SK-N-SH (cell line): ENCODE measurements at regions not wholly inside any gene's neighbourhood (a gene's known extent, or its start where the extent isn't known, plus 50 kb on each side); places are given as distances from the start of the nearest gene placed in this dataset.

Experiments used
- CTCF ChIA-PET: fragments of 300-600, 350-600 bp; formaldehyde crosslinking; extraction: SDS; loops from one replicate; lab custom pipeline; 2021; lab: Yijun Ruan, JAX
- POLR2A ChIA-PET: fragments of 350-600 bp; sonication (Branson Sonifier 250); formaldehyde crosslinking; extraction: SDS; loops from one replicate; lab custom pipeline; 2020; ENCODE audit warnings: antibody characterized with exemption, inconsistent platforms; lab: Yijun Ruan, JAX
- DNase-seq: peaks from one replicate; pipeline ENCODE4 v3.0.0; 2012
- H2AFZ ChIP-seq: fragments of 200-600 bp; sonication (generic); 2 replicates; pipeline ENCODE4 v1.8.1; 2016; ENCODE audit warnings: antibody characterized with exemption, mild to moderate bottlenecking, low read depth
- H3F3A ChIP-seq: fragments of 200-600 bp; sonication (generic); replicated peaks from 2 replicates; pipeline ENCODE3; 2016; ENCODE audit warnings: antibody characterized with exemption, mild to moderate bottlenecking; ENCODE audit not compliant: insufficient read depth
- H3K27ac ChIP-seq, 2 experiments: fragments of 200-500 bp in 1 of 2; fragments of 200-600 bp in 1 of 2; sonication (Bioruptor generic) in 1 of 2; sonication (generic), shearing (Covaris generic) in 1 of 2; 2 replicates each; pipeline versions ENCODE4 v1.5.1 to v1.6.1; 2014 to 2016; ENCODE audit warnings: low read depth in 2 of 2, inconsistent platforms in 1 of 2, low read length in 1 of 2, mild to moderate bottlenecking in 1 of 2, mixed read lengths in 1 of 2
- H3K27me3 ChIP-seq: fragments of 200-600 bp; sonication (generic), shearing (Covaris generic); 2 replicates; pipeline ENCODE4 v1.6.1; 2016; ENCODE audit warnings: mixed run types; ENCODE audit not compliant: insufficient read depth
- H3K36me3 ChIP-seq, 2 experiments: fragments of 200-500 bp in 1 of 2; fragments of 200-600 bp in 1 of 2; sonication (Bioruptor generic) in 1 of 2; sonication (generic) in 1 of 2; replicated peaks in 1 of 2; 2 replicates each; pipeline versions ENCODE3 to v1.5.1; 2014 to 2016; ENCODE audit warnings: low read length in 1 of 2, mild to moderate bottlenecking in 1 of 2; ENCODE audit not compliant: insufficient read depth in 2 of 2, control insufficient read depth in 1 of 2
- H3K4me1 ChIP-seq, 2 experiments: fragments of 200-500 bp in 1 of 2; fragments of 200-600 bp in 1 of 2; sonication (Bioruptor generic) in 1 of 2; sonication (generic), shearing (Covaris generic) in 1 of 2; 2 replicates each; pipeline versions ENCODE4 v1.5.1 to v1.6.1; 2014 to 2016; ENCODE audit warnings: low read depth in 1 of 2, low read length in 1 of 2, mixed run types in 1 of 2; ENCODE audit not compliant: insufficient read depth in 2 of 2, control insufficient read depth in 1 of 2
- H3K4me2 ChIP-seq: fragments of 200-600 bp; sonication (generic), shearing (Covaris generic); 2 replicates; pipeline ENCODE4 v1.6.1; 2017; ENCODE audit warnings: mixed run types
- H3K4me3 ChIP-seq, 2 experiments: fragments of 200-500 bp in 1 of 2; fragments of 200-600 bp in 1 of 2; sonication (Bioruptor generic) in 1 of 2; sonication (generic), shearing (Covaris generic) in 1 of 2; 2 replicates each; pipeline versions ENCODE4 v1.5.1 to v1.8.1; 2014 to 2016; ENCODE audit warnings: low read depth in 2 of 2, inconsistent platforms in 1 of 2, low read length in 1 of 2, mild to moderate bottlenecking in 1 of 2, mixed read lengths in 1 of 2, moderate library complexity in 1 of 2
- H3K79me2 ChIP-seq: fragments of 200-600 bp; sonication (generic); 2 replicates; pipeline ENCODE4 v1.8.1; 2017; ENCODE audit warnings: mild to moderate bottlenecking; ENCODE audit not compliant: insufficient read depth
- H3K9ac ChIP-seq: fragments of 200-600 bp; sonication (generic); 2 replicates; pipeline ENCODE4 v1.6.1; 2017; ENCODE audit warnings: mixed run types
- H3K9me2 ChIP-seq: fragments of 200-600 bp; sonication (generic); 2 replicates; pipeline ENCODE4 v1.6.1; 2017; ENCODE audit warnings: mixed run types
- H3K9me3 ChIP-seq: fragments of 200-600 bp; sonication (generic); 2 replicates; pipeline ENCODE4 v1.6.1; 2017; ENCODE audit warnings: mixed run types, mild to moderate bottlenecking, moderate library complexity
- H4K20me1 ChIP-seq: fragments of 200-600 bp; sonication (generic); 2 replicates; pipeline ENCODE4 v1.6.1; 2017; ENCODE audit warnings: mild to moderate bottlenecking, mixed run types; ENCODE audit not compliant: insufficient read depth
- FOXJ3 ChIP-seq: sonication (generic); formaldehyde crosslinking; IDR thresholded peaks from 2 replicates; pipeline ENCODE4 v1.5.1; 2020; ENCODE audit warnings: mild to moderate bottlenecking, missing genetic modification reagents
- RFX5 ChIP-seq: IDR thresholded peaks from 2 replicates; pipeline ENCODE4 v1.6.1; 2012; ENCODE audit warnings: mild to moderate bottlenecking, improper control_type of control experiment, low read length
- RXRA ChIP-seq: IDR thresholded peaks from 2 replicates; pipeline ENCODE4 v1.4.0; 2012; ENCODE audit warnings: low read depth, mild to moderate bottlenecking, borderline replicate concordance
- SMC3 ChIP-seq: IDR thresholded peaks from 2 replicates; pipeline ENCODE4 v1.6.1; 2012; ENCODE audit warnings: low read depth, low read length, improper control_type of control experiment
- WGBS: methylation state at CpG from one replicate; pipeline ENCODE4 v1.1.6; 2017; ENCODE audit warnings: low lambda C conversion rate; 5-methylcytosine and 5-hydroxymethylcytosine counted together
- TF ChIP-seq, protein P1 (sequence below): fragments of 150-350 bp; IDR thresholded peaks from 2 replicates; pipeline ENCODE4 v1.6.1; 2016; ENCODE audit warnings: mild to moderate bottlenecking, low read depth, low read length
- TF ChIP-seq, protein P2 (sequence below): fragments of 150-350 bp; IDR thresholded peaks from 2 replicates; pipeline ENCODE4 v1.6.1; 2017; ENCODE audit warnings: antibody characterized with exemption, low read length, low read depth, borderline replicate concordance
- TF ChIP-seq, protein P3 (sequence below): fragments of 200-600 bp; sonication (generic); IDR thresholded peaks from 2 replicates; pipeline ENCODE4 v1.6.1; 2017; ENCODE audit warnings: antibody characterized with exemption, mild to moderate bottlenecking, moderate library complexity

- Histone ChIP-seq H3K9ac (no peak overlapping the region), H4K20me1 (no peaks in the 10 kb centered on the region), H3K36me3 (no peaks in the 10 kb centered on the region), H3K9me3 (no peaks in the 10 kb centered on the region), H3K27ac (no peak overlapping the region), H3K27me3 (no peaks in the 10 kb centered on the region; the same call in 1 of the 2 replicates), H3K9me2 (no peaks in the 10 kb centered on the region), H3K4me1 (peaks cover 0 to 10% of the 10 kb centered on the region in 2 experiments; a peak in 1 of 4 replicates), H3F3A (no peaks in the 10 kb centered on the region), H2AFZ (no peak overlapping the region), H3K4me2 (no peak overlapping the region), H3K79me2 (no peaks in the 10 kb centered on the region), H3K4me3 (no peak overlapping the region)
- TF ChIP-seq, protein P1, sequence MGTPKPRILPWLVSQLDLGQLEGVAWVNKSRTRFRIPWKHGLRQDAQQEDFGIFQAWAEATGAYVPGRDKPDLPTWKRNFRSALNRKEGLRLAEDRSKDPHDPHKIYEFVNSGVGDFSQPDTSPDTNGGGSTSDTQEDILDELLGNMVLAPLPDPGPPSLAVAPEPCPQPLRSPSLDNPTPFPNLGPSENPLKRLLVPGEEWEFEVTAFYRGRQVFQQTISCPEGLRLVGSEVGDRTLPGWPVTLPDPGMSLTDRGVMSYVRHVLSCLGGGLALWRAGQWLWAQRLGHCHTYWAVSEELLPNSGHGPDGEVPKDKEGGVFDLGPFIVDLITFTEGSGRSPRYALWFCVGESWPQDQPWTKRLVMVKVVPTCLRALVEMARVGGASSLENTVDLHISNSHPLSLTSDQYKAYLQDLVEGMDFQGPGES = no peak
- TF ChIP-seq, protein P2, sequence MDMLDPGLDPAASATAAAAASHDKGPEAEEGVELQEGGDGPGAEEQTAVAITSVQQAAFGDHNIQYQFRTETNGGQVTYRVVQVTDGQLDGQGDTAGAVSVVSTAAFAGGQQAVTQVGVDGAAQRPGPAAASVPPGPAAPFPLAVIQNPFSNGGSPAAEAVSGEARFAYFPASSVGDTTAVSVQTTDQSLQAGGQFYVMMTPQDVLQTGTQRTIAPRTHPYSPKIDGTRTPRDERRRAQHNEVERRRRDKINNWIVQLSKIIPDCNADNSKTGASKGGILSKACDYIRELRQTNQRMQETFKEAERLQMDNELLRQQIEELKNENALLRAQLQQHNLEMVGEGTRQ = no peak
- TF ChIP-seq, protein P3, sequence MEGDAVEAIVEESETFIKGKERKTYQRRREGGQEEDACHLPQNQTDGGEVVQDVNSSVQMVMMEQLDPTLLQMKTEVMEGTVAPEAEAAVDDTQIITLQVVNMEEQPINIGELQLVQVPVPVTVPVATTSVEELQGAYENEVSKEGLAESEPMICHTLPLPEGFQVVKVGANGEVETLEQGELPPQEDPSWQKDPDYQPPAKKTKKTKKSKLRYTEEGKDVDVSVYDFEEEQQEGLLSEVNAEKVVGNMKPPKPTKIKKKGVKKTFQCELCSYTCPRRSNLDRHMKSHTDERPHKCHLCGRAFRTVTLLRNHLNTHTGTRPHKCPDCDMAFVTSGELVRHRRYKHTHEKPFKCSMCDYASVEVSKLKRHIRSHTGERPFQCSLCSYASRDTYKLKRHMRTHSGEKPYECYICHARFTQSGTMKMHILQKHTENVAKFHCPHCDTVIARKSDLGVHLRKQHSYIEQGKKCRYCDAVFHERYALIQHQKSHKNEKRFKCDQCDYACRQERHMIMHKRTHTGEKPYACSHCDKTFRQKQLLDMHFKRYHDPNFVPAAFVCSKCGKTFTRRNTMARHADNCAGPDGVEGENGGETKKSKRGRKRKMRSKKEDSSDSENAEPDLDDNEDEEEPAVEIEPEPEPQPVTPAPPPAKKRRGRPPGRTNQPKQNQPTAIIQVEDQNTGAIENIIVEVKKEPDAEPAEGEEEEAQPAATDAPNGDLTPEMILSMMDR = no peak
- 88% methylated on average over 8 of the region's 8 CpGs for WGBS
- ChIA-PET POLR2A (no interaction called here), CTCF (interaction anchor here (0.9 kb wide), 1 partner anchor 70 kb away, joined by 3 read pairs; no protein-coding TSS in a partner anchor)
- no peak for DNase-seq
Observed at GRCh38 chr10:11687357-11687771, 54.8 kb upstream of the ECHDC3 start.

DNA sequence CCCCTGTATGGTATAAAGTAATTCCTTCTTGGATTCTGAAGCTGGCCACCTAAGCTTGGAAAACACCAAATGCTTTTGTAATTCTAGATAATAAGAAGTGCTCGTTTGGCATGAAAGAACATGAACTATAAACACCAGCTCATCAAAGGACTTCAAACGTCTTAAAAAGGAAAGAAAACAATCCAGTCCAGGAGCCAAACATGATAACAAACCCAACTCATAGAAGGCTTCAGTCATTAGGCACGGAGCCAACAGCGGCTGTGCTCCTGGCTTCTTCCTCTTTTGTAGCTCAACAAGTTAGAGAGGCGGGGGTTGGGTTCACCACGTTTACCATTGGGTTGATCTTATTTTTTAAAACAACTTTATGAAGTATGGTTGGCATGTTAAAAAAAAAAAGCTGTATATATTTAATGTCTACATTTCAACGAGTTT lies 56.4 kb upstream of the ECHDC3 start:
- TF ChIP-seq FOXJ3 (CRISPR knock-in tag) (no peak), RXRA (no peak), RFX5 (no peak), SMC3 (no peak)

More for the DNA sequence above, 56.4 kb upstream of the ECHDC3 start:
- peaks cover 0 to 10% of the 10 kb centered on the region in 2 experiments; a peak in 1 of 4 replicates for H3K4me1 ChIP-seq
- peak overlapping the region in 1 of 2 experiments; percentile 56; a peak in 2 of 4 replicates for H3K27ac ChIP-seq
- H3K27me3 ChIP-seq = no peaks in the 10 kb centered on the region; the same call in 1 of the 2 replicates
- no peaks in the 10 kb centered on the region for H4K20me1 ChIP-seq
- H3K79me2 ChIP-seq = no peaks in the 10 kb centered on the region
- H2AFZ ChIP-seq = peak overlapping the region; percentile 69; the same call in 1 of the 2 replicates
- ChIA-PET POLR2A (no interaction called here), CTCF (interaction anchor here (0.9 to 1.0 kb wide), 2 partner anchors 9 to 171 kb away, joined by 3 read pairs; no protein-coding TSS in a partner anchor)
- H3K9me2 ChIP-seq = no peaks in the 10 kb centered on the region
- H3K4me2 ChIP-seq = peak overlapping the region; percentile 79; the same call in 1 of the 2 replicates
- H3F3A ChIP-seq = no peaks in the 10 kb centered on the region
- DNase-seq = no peak
- 66% methylated on average over 7 of the region's 7 CpGs for WGBS
- no peaks in the 10 kb centered on the region for H3K36me3 ChIP-seq
- no peaks in the 10 kb centered on the region for H3K9me3 ChIP-seq
- H3K4me3 ChIP-seq = no peak overlapping the region; a peak in 1 of 4 replicates
- no peak overlapping the region for H3K9ac ChIP-seq
